Lower leg skin (tissue), 3 donors: ENCODE measurements at regions not wholly inside any gene's neighbourhood (a gene's known extent, or its start where the extent isn't known, plus 50 kb on each side); places are given as distances from the start of the nearest gene placed in this dataset.

Experiments
- POLR2A ChIP-seq, 2 donors: fragments of 450-650 bp; IDR thresholded peaks; one replicate each; pipeline ENCODE4 v1.6.1; 2016 to 2017; ENCODE audit warnings: antibody characterized with exemption in 2 of 2, mild to moderate bottlenecking in 1 of 2, moderate library complexity in 1 of 2
- TF ChIP-seq, protein P1 (sequence below), 3 donors: fragments of 450-650 bp; IDR thresholded peaks; one replicate each; pipeline ENCODE4 v1.5.1; 2016; ENCODE audit warnings: antibody characterized with exemption in 3 of 3, mild to moderate bottlenecking in 3 of 3, moderate library complexity in 2 of 3

GRCh38 chr14:34120185-34120977, 169.5 kb upstream of the EGLN3 start:
- TF ChIP-seq POLR2A (IDR thresholded peaks at IDR 0.05) = no peak
- TF ChIP-seq, protein P1, sequence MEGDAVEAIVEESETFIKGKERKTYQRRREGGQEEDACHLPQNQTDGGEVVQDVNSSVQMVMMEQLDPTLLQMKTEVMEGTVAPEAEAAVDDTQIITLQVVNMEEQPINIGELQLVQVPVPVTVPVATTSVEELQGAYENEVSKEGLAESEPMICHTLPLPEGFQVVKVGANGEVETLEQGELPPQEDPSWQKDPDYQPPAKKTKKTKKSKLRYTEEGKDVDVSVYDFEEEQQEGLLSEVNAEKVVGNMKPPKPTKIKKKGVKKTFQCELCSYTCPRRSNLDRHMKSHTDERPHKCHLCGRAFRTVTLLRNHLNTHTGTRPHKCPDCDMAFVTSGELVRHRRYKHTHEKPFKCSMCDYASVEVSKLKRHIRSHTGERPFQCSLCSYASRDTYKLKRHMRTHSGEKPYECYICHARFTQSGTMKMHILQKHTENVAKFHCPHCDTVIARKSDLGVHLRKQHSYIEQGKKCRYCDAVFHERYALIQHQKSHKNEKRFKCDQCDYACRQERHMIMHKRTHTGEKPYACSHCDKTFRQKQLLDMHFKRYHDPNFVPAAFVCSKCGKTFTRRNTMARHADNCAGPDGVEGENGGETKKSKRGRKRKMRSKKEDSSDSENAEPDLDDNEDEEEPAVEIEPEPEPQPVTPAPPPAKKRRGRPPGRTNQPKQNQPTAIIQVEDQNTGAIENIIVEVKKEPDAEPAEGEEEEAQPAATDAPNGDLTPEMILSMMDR (IDR thresholded peaks at IDR 0.05) = no peak
